ENCODE measurements at regions not wholly inside any gene's neighbourhood (a gene's known extent, or its start where the extent isn't known, plus 50 kb on each side); places are given as distances from the start of the nearest gene placed in this dataset.

GRCh38 chr20:22909436-22909835, 125.7 kb upstream of the SSTR4 start:
- no peaks in the 10 kb centered on the region for H3K9me3 Mint-ChIP-seq (ENCODE audit: unreplicated experiment)
- no peak overlapping the region for H3K4me3 Mint-ChIP-seq (ENCODE audit: unreplicated experiment)
- no peak for DNase-seq (ENCODE audit: extremely low spot score, unreplicated experiment)
- TF ChIP-seq, protein P1, sequence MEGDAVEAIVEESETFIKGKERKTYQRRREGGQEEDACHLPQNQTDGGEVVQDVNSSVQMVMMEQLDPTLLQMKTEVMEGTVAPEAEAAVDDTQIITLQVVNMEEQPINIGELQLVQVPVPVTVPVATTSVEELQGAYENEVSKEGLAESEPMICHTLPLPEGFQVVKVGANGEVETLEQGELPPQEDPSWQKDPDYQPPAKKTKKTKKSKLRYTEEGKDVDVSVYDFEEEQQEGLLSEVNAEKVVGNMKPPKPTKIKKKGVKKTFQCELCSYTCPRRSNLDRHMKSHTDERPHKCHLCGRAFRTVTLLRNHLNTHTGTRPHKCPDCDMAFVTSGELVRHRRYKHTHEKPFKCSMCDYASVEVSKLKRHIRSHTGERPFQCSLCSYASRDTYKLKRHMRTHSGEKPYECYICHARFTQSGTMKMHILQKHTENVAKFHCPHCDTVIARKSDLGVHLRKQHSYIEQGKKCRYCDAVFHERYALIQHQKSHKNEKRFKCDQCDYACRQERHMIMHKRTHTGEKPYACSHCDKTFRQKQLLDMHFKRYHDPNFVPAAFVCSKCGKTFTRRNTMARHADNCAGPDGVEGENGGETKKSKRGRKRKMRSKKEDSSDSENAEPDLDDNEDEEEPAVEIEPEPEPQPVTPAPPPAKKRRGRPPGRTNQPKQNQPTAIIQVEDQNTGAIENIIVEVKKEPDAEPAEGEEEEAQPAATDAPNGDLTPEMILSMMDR (IDR thresholded peaks at IDR 0.05) = no peak
- H3K27me3 Mint-ChIP-seq (ENCODE audit: unreplicated experiment) = peaks cover under 1% of the 10 kb centered on the region
- H3K36me3 Mint-ChIP-seq (ENCODE audit: unreplicated experiment) = no peaks in the 10 kb centered on the region
- no peak overlapping the region for H3K27ac Mint-ChIP-seq (ENCODE audit: unreplicated experiment)
- peaks cover 4% of the 10 kb centered on the region for H3K4me1 Mint-ChIP-seq (ENCODE audit: unreplicated experiment)

DNA sequence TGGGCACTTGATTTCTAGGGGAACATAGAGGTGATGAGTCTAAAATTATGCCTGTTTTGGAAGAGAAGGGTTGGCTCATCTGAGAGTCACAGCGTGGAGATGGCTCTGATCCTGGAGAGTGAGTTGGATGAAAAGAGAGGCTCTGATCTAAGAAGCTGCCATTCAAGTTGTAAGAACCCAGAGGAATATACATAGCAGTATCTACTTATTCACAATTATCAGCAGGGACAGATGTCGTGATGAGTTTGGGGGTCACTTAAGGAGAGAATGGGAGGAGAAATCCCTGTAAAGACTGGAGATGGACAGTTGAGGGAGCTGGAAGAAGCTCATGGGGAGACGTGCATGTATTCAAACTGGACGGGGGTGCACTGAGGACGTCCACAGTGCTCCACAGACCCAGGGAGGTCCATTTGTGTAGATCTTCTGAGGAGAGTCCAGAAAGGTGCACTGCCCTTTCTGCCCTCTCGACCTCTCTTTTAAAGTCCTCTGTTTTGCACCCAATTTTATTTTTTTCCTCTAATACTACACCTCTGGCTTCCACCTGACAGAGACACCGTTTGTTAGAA, 124.7 kb upstream of the SSTR4 start:
- TF ChIP-seq, protein P1 (IDR thresholded peaks at IDR 0.05) = no peak
- H3K27me3 Mint-ChIP-seq (ENCODE audit: unreplicated experiment) = peaks cover 3% of the 10 kb centered on the region
- no peak overlapping the region for H3K4me3 Mint-ChIP-seq (ENCODE audit: unreplicated experiment)
- H3K4me1 Mint-ChIP-seq (ENCODE audit: unreplicated experiment) = peaks cover 2% of the 10 kb centered on the region
- DNase-seq (ENCODE audit: extremely low spot score, unreplicated experiment) = no peak
- H3K27ac Mint-ChIP-seq (ENCODE audit: unreplicated experiment) = no peak overlapping the region
- no peaks in the 10 kb centered on the region for H3K36me3 Mint-ChIP-seq (ENCODE audit: unreplicated experiment)
- no peaks in the 10 kb centered on the region for H3K9me3 Mint-ChIP-seq (ENCODE audit: unreplicated experiment)

- Mint-ChIP-seq H3K9me3 (ENCODE audit: unreplicated experiment) (no peaks in the 10 kb centered on the region), H3K27me3 (ENCODE audit: unreplicated experiment) (peaks cover 3% of the 10 kb centered on the region), H3K36me3 (ENCODE audit: unreplicated experiment) (no peaks in the 10 kb centered on the region), H3K27ac (ENCODE audit: unreplicated experiment) (no peak overlapping the region), H3K4me3 (ENCODE audit: unreplicated experiment) (no peak overlapping the region), H3K4me1 (ENCODE audit: unreplicated experiment) (peaks cover 23% of the 10 kb centered on the region)
- TF ChIP-seq, protein P1 (IDR thresholded peaks at IDR 0.05) = no peak
- no peak for DNase-seq (ENCODE audit: extremely low spot score, unreplicated experiment)
Measured at GRCh38 chr20:22914291-22914690, 120.8 kb upstream of the SSTR4 start.

GRCh38 chr20:22915512-22915911, 119.6 kb upstream of the SSTR4 start:
- TF ChIP-seq, protein P1 (IDR thresholded peaks at IDR 0.05) = no peak
- Mint-ChIP-seq H3K27me3 (ENCODE audit: unreplicated experiment) (peaks cover 3% of the 10 kb centered on the region), H3K9me3 (ENCODE audit: unreplicated experiment) (no peaks in the 10 kb centered on the region), H3K4me3 (ENCODE audit: unreplicated experiment) (no peak overlapping the region), H3K4me1 (ENCODE audit: unreplicated experiment) (peaks cover 23% of the 10 kb centered on the region), H3K36me3 (ENCODE audit: unreplicated experiment) (no peaks in the 10 kb centered on the region), H3K27ac (ENCODE audit: unreplicated experiment) (no peak overlapping the region)
- DNase-seq (ENCODE audit: extremely low spot score, unreplicated experiment) = no peak

- Mint-ChIP-seq H3K4me3 (ENCODE audit: unreplicated experiment) (no peak overlapping the region), H3K27me3 (ENCODE audit: unreplicated experiment) (peaks cover 3% of the 10 kb centered on the region), H3K36me3 (ENCODE audit: unreplicated experiment) (no peaks in the 10 kb centered on the region), H3K27ac (ENCODE audit: unreplicated experiment) (no peak overlapping the region), H3K9me3 (ENCODE audit: unreplicated experiment) (no peaks in the 10 kb centered on the region), H3K4me1 (ENCODE audit: unreplicated experiment) (peaks cover 29% of the 10 kb centered on the region)
- TF ChIP-seq, protein P1 (IDR thresholded peaks at IDR 0.05) = no peak
- no peak for DNase-seq (ENCODE audit: extremely low spot score, unreplicated experiment)
Measured at GRCh38 chr20:22916021-22916842, 118.9 kb upstream of the SSTR4 start.
